GM18870 (cell line): ENCODE measurements at regions not wholly inside any gene's neighbourhood (a gene's known extent, or its start where the extent isn't known, plus 50 kb on each side); places are given as distances from the start of the nearest gene placed in this dataset.

Source experiments
- ATAC-seq: cut with Tn5 transposase; IDR thresholded peaks from one replicate; pipeline ENCODE4 v1.9.1; 2021; ENCODE audit warnings: moderate library complexity; ENCODE audit not compliant: unreplicated experiment

GRCh38 chr13:74004109-74004508, 130.1 kb downstream of the KLF12 start:
- ATAC-seq = no peak

GRCh38 chr13:74003374-74003773, 130.8 kb downstream of the KLF12 start:
- no peak for ATAC-seq

DNA sequence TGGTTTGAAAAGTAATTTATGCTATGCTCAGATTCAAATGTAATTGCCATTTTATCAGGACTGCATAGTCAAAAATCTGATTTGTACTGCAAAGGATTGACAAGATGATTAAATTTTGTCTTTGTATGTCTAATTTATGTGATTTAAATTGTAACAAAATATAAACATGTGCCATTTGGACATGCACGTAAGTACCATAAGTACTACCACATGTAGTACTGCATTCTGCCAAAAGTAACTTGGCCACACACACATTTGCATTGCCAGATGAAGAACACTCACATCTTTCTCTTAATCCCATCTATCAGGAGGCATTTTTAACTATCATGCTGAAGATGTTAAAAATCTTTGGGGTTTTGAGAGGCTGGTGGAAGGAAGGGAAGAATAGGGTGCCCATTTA, 133.3 kb downstream of the KLF12 start:
- no peak for ATAC-seq

GRCh38 chr13:73998631-73999030, 135.6 kb downstream of the KLF12 start:
- peak; percentile 82 for ATAC-seq

GRCh38 chr13:73997964-73998363, 136.2 kb downstream of the KLF12 start:
- ATAC-seq = no peak

DNA sequence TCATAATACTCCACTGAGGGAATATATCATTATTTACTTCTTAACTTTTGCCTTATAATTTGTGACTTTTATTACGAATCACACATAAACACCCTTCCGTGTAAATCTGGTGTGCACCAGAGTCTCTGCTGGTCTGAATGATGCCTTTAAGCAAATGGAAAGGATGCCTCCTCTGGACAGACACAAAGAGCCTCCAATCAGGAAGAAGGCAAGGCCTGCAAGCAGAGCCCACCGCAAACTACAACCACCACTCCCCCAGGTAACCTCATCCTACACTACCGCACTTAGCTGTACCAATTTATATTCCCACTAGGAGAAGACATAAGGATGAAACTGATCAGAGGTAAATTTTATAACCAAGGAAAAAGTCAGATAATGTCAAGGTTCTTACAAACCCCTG, 137.6 kb downstream of the KLF12 start:
- no peak for ATAC-seq

GRCh38 chr13:73995736-73996135, 138.5 kb downstream of the KLF12 start:
- no peak for ATAC-seq

GRCh38 chr13:73993661-73994060, 140.5 kb downstream of the KLF12 start:
- no peak for ATAC-seq

- no peak for ATAC-seq
Measured at GRCh38 chr13:73991884-73992283, 142.3 kb downstream of the KLF12 start.

DNA sequence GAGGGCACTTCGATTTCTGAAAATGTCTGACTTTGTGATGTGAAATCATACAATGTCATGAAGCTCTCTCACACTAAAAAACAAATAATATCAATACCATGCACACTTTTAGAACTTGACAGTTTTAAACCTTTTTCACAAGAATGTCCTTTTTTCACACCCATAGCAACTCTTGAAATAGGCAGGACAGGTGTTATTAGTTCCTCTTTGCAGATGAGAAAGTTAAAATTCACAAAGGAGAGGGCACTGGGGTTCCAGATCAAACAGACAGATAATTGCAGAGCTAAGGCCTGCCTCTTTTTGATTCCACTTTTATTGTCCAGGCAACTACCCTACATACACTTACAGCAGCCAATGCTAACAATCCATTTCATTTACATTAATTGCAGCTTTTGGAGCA, 142.8 kb downstream of the KLF12 start:
- ATAC-seq = no peak

DNA sequence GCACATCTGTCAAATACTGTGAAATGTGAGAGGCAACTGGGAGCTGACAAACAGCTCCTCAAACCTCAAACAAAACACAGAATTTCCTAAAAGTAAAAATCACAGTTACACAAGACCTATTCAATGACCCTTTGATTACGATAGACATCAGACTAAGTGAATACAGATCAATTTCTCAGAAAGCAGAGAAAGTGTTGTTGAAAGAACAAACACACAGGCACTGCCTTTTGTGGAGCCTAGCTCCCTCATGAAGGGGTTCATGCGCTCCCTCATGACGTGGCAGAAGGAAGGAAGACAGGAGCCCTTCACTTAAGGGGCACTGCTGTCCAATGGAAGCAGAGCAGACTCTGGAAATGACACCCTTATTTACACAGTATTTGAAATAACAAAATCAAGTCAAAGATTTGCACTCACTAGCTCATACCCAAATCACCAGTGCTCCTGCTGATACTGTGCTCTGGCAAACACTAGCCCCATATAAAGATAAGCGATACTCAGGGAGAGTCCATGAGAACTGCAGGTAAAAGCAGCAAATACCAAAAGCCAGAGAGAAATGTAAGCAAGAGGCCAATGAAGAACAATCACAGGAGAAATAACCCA, 144.9 kb downstream of the KLF12 start:
- ATAC-seq = no peak

GRCh38 chr13:73988461-73988860, 145.7 kb downstream of the KLF12 start:
- no peak for ATAC-seq

DNA sequence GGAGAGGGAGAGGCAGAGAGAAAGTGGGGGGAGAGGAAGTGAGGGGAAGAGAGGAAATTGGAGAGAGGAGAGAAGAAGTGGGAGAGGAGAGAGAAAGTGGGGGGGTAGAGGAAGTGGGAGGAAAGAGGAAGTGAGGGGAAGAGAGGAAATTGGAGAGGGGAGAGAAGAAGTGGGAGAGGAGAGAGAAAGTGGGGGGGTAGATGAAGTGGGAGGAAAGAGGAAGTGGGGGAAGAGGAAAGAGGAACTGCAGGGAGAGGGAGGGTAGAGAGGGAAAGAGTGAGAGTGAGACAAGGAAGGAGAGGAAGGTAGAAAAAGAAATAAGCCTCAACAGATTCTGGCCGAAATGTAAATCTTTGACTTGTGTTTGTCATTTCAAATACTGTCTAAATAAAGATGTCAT, 146.6 kb downstream of the KLF12 start:
- ATAC-seq = no peak

- ATAC-seq = no peak
Measured at GRCh38 chr13:73985783-73986182, 148.4 kb downstream of the KLF12 start.

DNA sequence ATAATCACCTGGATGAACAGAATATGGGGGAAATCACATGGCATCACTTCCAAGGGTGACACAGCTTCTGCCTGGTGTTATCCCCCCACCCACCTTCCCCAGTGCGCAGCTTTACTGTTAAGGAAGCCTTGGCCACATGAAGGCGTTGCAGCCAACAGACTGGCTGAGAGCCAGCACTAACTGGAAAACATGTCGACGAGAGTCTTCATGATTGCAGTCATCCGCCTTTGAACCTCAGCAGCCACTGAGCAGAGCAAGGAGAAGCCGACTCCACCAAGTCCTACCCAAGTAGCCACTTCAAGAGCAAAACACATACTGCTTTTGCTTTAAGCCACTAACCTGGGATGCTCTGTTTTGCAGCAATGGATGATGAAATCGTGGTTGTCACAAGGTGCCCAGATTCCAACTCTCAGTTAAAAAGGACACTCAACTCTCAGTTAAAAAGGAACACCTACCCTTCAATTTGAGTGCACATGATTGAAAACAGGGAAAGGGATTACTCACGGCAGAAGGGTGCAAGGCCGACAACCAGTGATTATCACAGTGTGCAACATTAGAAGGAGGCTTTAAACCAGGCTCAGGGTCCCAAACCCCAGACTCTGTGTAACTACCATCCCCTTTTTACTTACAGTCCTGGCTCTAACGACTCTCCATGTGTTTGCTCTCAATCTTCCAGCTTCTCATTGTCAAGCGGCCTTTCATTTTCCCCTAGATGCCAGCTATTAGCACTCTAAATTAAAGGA, 149.1 kb downstream of the KLF12 start:
- no peak for ATAC-seq

GRCh38 chr13:73984201-73984600, 150.0 kb downstream of the KLF12 start:
- ATAC-seq = no peak

DNA sequence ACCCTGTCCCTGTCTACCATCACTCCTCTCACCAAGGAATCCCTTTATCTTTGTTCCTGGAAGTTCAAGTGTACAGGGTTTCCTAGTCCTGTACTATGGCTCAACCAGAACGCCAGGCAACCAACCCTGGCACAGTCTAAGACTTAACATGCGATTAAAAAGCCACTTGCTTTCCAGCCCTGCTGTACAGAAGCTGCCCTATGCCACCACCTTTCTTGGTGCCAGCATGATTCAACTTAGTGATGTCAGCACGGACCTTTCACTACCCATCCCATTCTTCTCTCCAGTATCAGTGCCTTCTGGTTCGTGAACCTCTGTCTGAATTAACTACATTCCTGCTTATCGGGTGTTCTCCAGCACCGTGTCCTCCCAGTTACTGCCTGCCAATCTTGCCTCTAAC, 151.1 kb downstream of the KLF12 start:
- ATAC-seq = no peak

DNA sequence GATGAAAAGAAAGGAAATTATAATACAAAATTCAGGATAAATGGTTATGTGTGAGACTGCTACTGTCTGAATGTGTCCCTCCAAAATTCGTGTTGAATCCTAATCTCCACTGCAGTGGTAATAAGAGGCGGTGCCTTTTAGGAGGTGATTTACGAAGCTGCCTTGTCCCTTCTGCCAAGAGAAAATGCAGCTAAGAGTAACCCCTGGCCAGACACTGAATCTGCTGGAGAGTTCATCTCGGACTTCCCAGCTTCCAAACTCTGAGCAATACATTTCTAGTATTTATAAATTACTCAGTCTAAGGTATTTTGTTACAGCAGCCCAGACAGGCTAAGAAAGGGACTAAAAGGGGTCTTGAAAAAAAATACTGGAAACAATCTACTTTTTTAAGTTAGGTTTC, 152.6 kb downstream of the KLF12 start:
- ATAC-seq = no peak

- no peak for ATAC-seq
Measured at GRCh38 chr13:73975767-73976166, 158.4 kb downstream of the KLF12 start.

DNA sequence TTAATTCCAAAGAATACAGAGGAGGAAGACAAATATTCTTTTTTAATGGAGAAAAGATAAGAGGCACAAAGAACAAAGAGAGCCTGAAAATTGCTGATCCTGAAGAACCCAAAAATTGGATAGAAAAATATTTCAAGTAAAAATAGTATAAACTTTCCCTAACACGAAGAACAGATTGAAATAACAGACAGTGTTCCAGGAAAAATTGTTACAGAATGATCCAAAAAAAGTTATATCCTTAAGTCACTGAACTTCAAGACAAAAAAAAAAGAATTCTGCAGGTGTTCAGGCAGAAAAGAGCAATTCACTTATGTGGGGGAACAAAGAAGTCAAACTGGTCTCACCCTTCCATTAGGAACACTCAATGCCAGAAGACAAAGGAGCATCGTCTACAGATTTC, 160.2 kb downstream of the KLF12 start:
- ATAC-seq = no peak

GRCh38 chr13:73973156-73973555, 161.0 kb downstream of the KLF12 start:
- ATAC-seq = no peak

- ATAC-seq = no peak
Measured at GRCh38 chr13:73972545-73972944, 161.7 kb downstream of the KLF12 start.

DNA sequence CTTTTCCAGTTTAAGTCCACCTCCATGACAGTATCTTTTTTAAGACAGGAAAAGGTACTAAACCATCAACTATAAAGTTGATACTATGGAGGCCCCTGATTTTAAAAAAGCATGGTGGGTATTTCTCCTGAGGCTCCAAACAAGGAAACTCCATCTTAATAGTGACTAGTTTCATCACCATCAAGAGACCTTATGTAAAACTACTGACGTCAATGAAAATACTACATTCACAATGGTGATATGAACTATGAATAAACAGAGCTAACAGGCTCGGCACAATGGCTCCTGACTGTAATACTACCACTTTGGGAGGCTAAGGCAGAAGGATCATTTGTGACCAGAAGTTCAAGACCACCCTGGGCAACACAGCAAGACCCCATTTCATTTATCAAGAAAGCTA, 162.7 kb downstream of the KLF12 start:
- ATAC-seq = no peak
